Sigmoid colon (tissue), 3 donors: ENCODE measurements at regions not wholly inside any gene's neighbourhood (a gene's known extent, or its start where the extent isn't known, plus 50 kb on each side); places are given as distances from the start of the nearest gene placed in this dataset.

Experiments
- CTCF ChIP-seq, 4 experiments: fragments of 450-650 bp in 3 of 4; fragments of 200-600 bp in 1 of 4; IDR thresholded peaks; one replicate each; pipeline ENCODE4 v1.5.1; 2016 to 2019; ENCODE audit warnings: antibody characterized with exemption in 4 of 4, mild to moderate bottlenecking in 3 of 4, moderate library complexity in 2 of 4
- POLR2A ChIP-seq, 2 donors: fragments of 450-650 bp; IDR thresholded peaks; one replicate each; pipeline ENCODE4 v1.6.1; 2016; ENCODE audit warnings: antibody characterized with exemption in 2 of 2, mild to moderate bottlenecking in 2 of 2, moderate library complexity in 2 of 2

GRCh38 chr10:62688971-62689700 lies 115.4 kb upstream of the ADO start:
- TF ChIP-seq CTCF (IDR thresholded peaks at IDR 0.05) = no peak
- no peak for TF ChIP-seq POLR2A (IDR thresholded peaks at IDR 0.05)
